ENCODE measurements at regions not wholly inside any gene's neighbourhood (a gene's known extent, or its start where the extent isn't known, plus 50 kb on each side); places are given as distances from the start of the nearest gene placed in this dataset.

GRCh38 chr5:54655266-54655665, 137.7 kb downstream of the SNX18 start:
- no peaks in the 10 kb centered on the region for H4K20me1 ChIP-seq (ENCODE audit: control insufficient read depth, extremely low read depth, insufficient read depth, low read length)
- no peaks in the 10 kb centered on the region for H3K79me2 ChIP-seq (ENCODE audit: control insufficient read depth, insufficient read depth, low read length)
- FAIRE-seq (no peak), DNase-seq (ENCODE audit: low read depth, low spot score) (no peak)
- TF ChIP-seq CTCF (optimal IDR thresholded peaks at IDR 0.05 in 1 of 3, IDR thresholded peaks at IDR 0.05 in 1 of 3, conservative IDR thresholded peaks at IDR 0.05 in 1 of 3; ENCODE audit: extremely low read depth in 1 of 3, insufficient read depth in 2 of 3, low read length in 3 of 3) (no peak), EZH2 (IDR thresholded peaks at IDR 0.05; ENCODE audit: low read length) (no peak)
- no peaks in the 10 kb centered on the region for H3K9me1 ChIP-seq (ENCODE audit: control insufficient read depth, extremely low read depth, insufficient read depth, low read length)
- no peak overlapping the region for H2AFZ ChIP-seq (ENCODE audit: control insufficient read depth, low read length)
- no peaks in the 10 kb centered on the region for H3K9me3 ChIP-seq (ENCODE audit: control insufficient read depth, low read depth, low read length)
- H3K27me3 ChIP-seq (ENCODE audit: control insufficient read depth, extremely low read depth, insufficient read depth, low read length) = no peaks in the 10 kb centered on the region
- H3K36me3 ChIP-seq (ENCODE audit: control insufficient read depth in 2 of 2, extremely low read depth in 1 of 2, insufficient read depth in 2 of 2, low read length in 2 of 2) = no peaks in the 10 kb centered on the region
- dilution Hi-C loops (cut with MboI; ENCODE audit: extremely low pct_ligation_motif_present, low sequenced_read_pairs) = no loop called here
- no peak overlapping the region for H3K4me3 ChIP-seq (ENCODE audit: control insufficient read depth in 2 of 3, extremely low read depth in 1 of 3, insufficient read depth in 2 of 3, low read depth in 1 of 3, low read length in 3 of 3)
- no peak overlapping the region for H3K9ac ChIP-seq (ENCODE audit: control insufficient read depth, extremely low read depth, insufficient read depth, low read length)
- no peak overlapping the region for H3K4me2 ChIP-seq (ENCODE audit: control insufficient read depth, extremely low read depth, insufficient read depth, low read depth, low read length)
- peaks cover 15% of the 10 kb centered on the region for H3K4me1 ChIP-seq (ENCODE audit: control insufficient read depth, extremely low read depth, insufficient read depth, low read length)
- no peak overlapping the region for H3K27ac ChIP-seq (ENCODE audit: control insufficient read depth, insufficient read depth, low read length)

GRCh38 chr5:54653956-54654614, 136.5 kb downstream of the SNX18 start:
- Histone ChIP-seq H3K4me3 (ENCODE audit: control insufficient read depth in 2 of 3, extremely low read depth in 1 of 3, insufficient read depth in 2 of 3, low read depth in 1 of 3, low read length in 3 of 3) (no peak overlapping the region), H3K9me3 (ENCODE audit: control insufficient read depth, low read depth, low read length) (no peaks in the 10 kb centered on the region), H3K79me2 (ENCODE audit: control insufficient read depth, insufficient read depth, low read length) (no peaks in the 10 kb centered on the region), H3K27me3 (ENCODE audit: control insufficient read depth, extremely low read depth, insufficient read depth, low read length) (no peaks in the 10 kb centered on the region), H4K20me1 (ENCODE audit: control insufficient read depth, extremely low read depth, insufficient read depth, low read length) (no peaks in the 10 kb centered on the region), H2AFZ (ENCODE audit: control insufficient read depth, low read length) (no peak overlapping the region), H3K9ac (ENCODE audit: control insufficient read depth, extremely low read depth, insufficient read depth, low read length) (no peak overlapping the region), H3K36me3 (ENCODE audit: control insufficient read depth in 2 of 2, extremely low read depth in 1 of 2, insufficient read depth in 2 of 2, low read length in 2 of 2) (no peaks in the 10 kb centered on the region), H3K4me2 (ENCODE audit: control insufficient read depth, extremely low read depth, insufficient read depth, low read depth, low read length) (no peak overlapping the region), H3K9me1 (ENCODE audit: control insufficient read depth, extremely low read depth, insufficient read depth, low read length) (no peaks in the 10 kb centered on the region), H3K27ac (ENCODE audit: control insufficient read depth, insufficient read depth, low read length) (no peak overlapping the region), H3K4me1 (ENCODE audit: control insufficient read depth, extremely low read depth, insufficient read depth, low read length) (peaks cover 15% of the 10 kb centered on the region)
- DNase-seq (ENCODE audit: low read depth, low spot score) (no peak), FAIRE-seq (no peak)
- dilution Hi-C loops (cut with MboI; ENCODE audit: extremely low pct_ligation_motif_present, low sequenced_read_pairs) = no loop called here
- no peak for TF ChIP-seq CTCF (optimal IDR thresholded peaks at IDR 0.05 in 1 of 3, IDR thresholded peaks at IDR 0.05 in 1 of 3, conservative IDR thresholded peaks at IDR 0.05 in 1 of 3; ENCODE audit: extremely low read depth in 1 of 3, insufficient read depth in 2 of 3, low read length in 3 of 3)
- TF ChIP-seq EZH2 (IDR thresholded peaks at IDR 0.05; ENCODE audit: low read length) = no peak

All from keratinocyte (primary cell).